Stimulated activated CD8-positive, alpha-beta memory T cell treated with anti-CD3 and anti-CD28 coated beads, Interleukin-4, amount 100 ng/mL, for 48 hours (primary cell): ENCODE measurements at regions not wholly inside any gene's neighbourhood (a gene's known extent, or its start where the extent isn't known, plus 50 kb on each side); places are given as distances from the start of the nearest gene placed in this dataset.
"Not testable (repeated sequence)": the region's sequence is repeated elsewhere in the genome, so short reads cannot be mapped to it uniquely, and the experiment has no call there.

Experiments used
- DNase-seq: peaks from one replicate; pipeline ENCODE4 v3.0.0-alpha.2; 2020

DNA sequence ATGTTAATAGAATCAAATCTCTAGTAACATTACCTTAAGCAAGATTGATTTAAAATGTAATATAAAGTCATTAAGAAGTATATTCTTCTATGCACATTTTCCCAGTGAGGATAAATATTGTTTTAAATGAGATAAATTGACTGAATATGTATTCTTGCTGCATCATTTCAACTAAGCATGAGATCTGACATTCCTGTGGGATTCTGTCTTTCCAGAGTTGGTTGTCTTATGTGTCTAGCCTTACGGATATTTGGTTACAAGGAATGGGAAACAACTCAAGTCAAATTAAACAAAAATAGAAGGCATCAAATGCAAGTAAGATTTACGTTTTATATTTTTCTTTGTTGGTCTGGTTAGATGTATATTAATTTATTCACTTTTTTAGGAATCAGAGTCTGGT lies 287.5 kb downstream of the PTGER3 start:
- no peak for DNase-seq

DNA sequence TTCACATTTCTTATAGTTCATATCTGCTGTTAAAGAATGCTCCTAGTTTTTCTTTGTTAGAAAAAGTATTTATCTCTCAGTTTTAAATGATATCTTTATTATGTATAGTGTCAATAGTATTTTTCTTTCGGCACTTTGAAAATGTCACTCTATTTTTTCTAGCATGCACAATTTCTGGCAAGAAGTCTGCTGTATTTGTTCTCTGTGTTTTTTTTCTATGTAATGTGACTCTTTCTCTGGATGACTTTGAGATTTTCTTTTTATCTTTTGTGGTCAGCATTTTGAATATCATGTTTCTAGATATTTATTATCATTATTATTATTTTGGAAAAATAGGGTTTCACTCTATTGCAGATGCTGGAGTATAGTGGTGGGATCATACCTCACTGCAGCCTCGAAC lies 285.2 kb downstream of the PTGER3 start:
- DNase-seq: no peak

- DNase-seq: no peak
Measured at GRCh38 chr1:70764747-70765146, 282.9 kb downstream of the PTGER3 start.

- DNase-seq: no peak
Measured at GRCh38 chr1:70767377-70767776, 280.2 kb downstream of the PTGER3 start.

DNA sequence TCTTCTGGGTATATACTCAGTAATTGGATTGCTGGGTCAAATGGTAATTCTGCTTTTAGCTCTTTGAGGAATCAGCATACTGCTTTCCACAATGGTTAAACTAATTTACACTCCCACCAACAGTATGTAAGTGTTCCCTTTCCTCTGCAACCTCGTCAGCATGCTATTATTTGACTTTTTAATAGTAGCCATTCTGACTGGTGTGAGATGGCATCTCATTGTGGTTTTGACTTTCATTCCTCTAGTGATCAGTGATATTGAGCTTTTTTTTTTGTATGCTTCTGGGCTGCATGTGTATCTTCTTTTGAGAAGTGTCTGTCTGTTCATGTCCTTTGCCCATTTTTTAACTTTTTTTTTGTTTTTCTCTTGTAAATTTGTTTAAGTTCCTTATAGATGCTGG lies 279.4 kb downstream of the PTGER3 start:
- DNase-seq: no peak

DNA sequence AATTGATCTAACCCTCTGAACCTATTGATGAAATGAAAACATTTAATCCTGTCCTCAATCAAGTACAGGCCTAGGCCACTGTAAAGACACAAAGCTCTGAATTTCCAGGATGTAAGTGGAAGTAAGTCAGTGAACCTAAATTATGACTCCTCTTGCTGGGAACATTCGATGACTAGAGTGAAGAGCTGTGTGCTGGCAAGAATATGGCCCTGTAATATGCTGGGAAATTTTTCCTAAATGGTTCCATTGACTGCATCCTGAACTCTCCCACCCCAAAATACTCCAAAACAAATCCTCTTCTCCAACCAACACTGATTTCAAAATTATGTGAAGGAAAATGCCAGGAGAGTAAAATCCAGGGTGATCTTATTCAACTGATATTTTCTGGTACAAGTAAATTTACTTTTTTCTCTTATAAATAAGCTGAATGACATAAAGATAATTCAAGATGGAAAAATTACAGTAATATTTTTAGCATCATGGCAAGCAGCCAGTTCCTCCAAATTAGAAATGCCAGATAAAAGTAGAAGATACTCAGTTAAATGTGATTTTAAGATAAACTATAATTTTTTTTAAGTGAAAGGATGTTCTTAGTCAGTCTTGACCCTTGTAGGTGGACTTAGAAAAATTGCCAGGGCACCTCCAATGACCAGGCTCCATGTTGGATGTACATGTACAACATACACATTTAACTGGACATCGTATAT lies 269.4 kb downstream of the PTGER3 start:
- no peak for DNase-seq

DNA sequence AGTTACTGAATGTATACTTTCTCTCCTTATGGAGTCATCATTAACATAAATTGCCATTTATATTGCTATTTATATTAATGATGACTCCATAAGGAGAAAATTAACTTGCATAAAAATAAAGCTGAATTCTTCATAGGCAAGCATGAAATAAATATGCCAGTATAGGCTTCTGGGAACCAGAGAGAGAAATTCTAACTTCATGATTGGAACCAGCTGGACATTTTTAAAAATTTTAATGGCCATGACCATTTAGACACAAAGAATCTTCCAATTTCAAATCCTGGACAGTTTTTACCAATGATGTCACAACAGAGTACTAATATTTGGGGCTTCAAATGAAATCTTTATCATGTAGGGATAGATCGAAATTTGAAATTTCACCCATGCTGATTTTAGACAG lies 268.7 kb downstream of the PTGER3 start:
- no peak for DNase-seq

- DNase-seq: no peak
Measured at GRCh38 chr1:70779571-70779970, 268.0 kb downstream of the PTGER3 start.

DNA sequence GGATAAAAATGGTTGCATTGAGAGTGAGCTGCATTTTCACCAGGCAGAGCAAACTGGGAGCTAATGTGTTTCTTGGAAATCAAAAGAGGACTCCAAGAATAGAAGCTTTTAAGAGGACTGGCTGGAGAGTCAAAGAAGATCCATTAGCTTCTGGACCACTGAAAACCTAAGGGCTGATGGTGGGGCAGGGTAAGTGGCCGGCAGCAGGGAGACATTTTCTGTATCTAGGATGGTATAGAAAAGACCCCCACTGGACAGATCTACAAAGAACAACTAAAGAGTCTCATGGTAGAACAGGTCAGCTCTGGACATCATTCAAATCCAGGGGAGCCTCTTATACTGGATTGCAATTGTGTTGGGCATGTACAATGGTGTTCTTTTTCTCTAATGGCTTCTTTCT lies 262.3 kb downstream of the PTGER3 start:
- DNase-seq: no peak

DNA sequence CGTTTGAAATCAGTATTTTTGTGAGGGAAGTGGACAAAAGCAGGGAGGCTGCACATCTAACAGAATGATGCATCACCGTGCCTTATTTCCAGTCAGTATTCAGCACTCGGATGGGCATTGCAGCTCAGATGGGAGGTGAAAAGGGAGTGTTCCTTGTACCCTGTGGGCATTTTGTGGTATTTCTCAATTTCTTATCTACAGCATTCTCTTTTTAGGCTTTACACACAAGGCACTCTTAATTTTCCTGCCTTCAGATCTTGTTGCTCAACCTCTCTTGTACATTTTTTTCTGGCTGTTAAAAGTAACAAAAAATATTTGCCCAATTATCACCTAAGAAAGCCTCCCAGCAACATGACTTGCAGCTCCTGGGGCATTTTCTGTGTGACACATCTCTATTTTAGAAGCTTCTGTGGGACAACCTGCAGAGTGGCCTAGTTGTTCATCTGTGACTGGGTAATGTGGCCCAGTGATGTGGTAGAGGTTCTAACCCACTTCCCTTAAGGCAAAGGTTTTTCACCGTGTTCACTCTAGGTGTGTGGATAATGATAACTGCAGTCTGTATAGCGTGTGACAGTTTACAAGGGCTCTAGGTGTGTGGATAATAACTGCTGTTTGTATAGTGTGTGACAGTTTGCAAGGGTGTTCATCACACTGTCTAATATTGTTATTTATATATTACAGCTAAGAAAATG lies 257.2 kb downstream of the PTGER3 start:
- DNase-seq: no peak

DNA sequence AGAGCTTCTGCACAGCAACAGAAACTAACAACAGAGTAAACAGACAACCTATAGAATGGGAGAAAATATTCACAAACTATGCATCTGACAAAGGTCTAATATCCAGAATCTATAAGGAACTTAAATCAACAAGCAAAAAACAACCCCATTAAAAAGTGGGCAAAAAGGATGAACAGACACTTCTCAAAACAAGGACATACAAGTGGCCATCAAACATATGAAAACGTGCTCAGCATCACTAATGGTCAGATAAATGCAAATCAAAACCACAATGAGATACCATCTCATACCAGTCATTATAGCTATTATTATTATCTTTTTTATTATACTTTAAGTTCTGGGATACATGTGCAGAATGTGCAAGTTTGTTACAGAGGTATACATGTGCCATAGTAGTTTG lies 252.6 kb downstream of the PTGER3 start:
- not testable (repeated sequence) for DNase-seq

GRCh38 chr1:70796298-70796697 lies 251.3 kb downstream of the PTGER3 start:
- DNase-seq: not testable (repeated sequence)

- not testable (repeated sequence) for DNase-seq
Measured at GRCh38 chr1:70802625-70803024, 245.0 kb downstream of the PTGER3 start.

GRCh38 chr1:70805641-70806040 lies 242.0 kb downstream of the PTGER3 start:
- DNase-seq: no peak

- no peak for DNase-seq
Measured at GRCh38 chr1:70807088-70807664, 240.4 kb downstream of the PTGER3 start.

- DNase-seq: no peak
Measured at GRCh38 chr1:70809069-70809468, 238.5 kb downstream of the PTGER3 start.

- no peak for DNase-seq
Measured at GRCh38 chr1:70811815-70812214, 235.8 kb downstream of the PTGER3 start.

- no peak for DNase-seq
Measured at GRCh38 chr1:70812442-70813109, 235.0 kb downstream of the PTGER3 start.

DNA sequence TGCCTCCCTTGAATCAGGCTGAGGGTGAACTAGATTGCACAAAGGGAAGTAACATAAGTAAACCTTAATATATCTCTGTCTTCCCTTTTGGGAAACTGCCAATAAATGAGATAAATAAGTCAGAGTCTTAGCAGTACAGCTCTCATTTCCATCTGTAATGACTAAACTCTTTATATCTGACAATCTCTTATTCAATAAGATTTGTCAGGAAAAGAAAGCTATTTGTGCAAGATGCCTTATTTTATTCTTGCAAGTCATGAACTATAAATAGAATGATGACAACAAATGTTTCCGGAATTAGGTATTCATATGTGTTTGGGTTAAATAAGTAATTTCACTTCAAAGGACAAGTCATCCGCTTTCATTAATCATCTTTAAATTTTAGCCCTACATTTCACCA lies 229.2 kb downstream of the PTGER3 start:
- DNase-seq: no peak

- DNase-seq: no peak
Measured at GRCh38 chr1:70819231-70819630, 228.4 kb downstream of the PTGER3 start.

DNA sequence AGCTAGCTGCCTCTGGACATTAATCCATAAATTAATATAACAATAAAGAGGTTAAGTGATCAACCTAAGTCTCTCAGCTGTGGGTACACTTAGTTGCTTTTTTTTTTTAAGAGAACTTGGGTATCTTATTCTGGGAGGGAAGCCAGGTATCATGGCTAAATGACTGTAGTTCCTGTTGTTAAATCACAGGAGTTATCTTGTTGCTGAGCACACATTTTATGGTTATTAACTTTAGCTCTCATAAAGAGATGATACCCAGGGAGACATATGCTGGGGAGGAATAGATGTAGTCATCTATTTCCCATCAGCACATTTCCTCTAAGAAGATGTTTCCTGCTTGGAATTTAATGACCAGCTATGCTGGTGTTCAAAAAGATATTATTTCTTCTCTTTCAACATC lies 227.8 kb downstream of the PTGER3 start:
- DNase-seq: no peak

DNA sequence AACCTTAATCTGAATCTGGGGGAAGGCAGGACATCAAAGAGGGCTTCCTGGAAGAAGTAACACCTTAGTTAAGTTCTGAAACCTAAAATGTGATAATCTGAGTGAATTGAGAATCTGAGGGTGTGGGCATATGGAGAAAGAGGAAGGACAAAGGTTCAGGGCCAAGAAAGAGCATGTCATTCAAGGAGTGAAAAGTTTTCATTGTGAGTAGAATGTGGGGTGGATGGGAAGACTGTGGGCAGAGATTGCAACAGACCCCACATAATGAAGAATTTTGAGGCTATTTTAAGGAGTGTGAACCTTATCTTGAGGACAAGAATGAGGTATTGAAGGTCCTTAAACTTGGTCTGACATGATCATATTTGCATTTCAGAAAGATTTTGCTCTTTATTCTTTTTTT lies 227.2 kb downstream of the PTGER3 start:
- DNase-seq: no peak

DNA sequence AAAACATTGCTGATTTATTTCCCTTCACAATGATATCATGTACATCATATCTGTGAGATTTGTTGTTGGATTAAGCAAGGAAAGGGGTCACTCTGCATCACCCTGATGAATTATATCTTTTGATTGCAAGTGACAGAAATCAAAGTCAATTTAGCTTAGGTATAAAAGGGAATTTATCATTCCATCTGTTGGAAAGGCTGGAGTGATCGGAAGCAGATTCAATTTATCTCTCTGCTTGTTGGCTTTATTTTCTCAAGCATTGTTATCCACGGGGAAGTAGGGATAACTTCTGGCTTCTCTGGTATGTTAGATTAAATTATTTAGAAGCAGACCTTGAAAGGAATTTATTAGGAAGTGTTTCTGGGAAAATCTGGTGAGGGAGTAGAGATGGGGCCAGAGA lies 226.6 kb downstream of the PTGER3 start:
- DNase-seq: no peak

- DNase-seq: no peak
Measured at GRCh38 chr1:70826428-70826827, 221.2 kb downstream of the PTGER3 start.
